ENCODE measurements at regions not wholly inside any gene's neighbourhood (a gene's known extent, or its start where the extent isn't known, plus 50 kb on each side); places are given as distances from the start of the nearest gene placed in this dataset.

DNA sequence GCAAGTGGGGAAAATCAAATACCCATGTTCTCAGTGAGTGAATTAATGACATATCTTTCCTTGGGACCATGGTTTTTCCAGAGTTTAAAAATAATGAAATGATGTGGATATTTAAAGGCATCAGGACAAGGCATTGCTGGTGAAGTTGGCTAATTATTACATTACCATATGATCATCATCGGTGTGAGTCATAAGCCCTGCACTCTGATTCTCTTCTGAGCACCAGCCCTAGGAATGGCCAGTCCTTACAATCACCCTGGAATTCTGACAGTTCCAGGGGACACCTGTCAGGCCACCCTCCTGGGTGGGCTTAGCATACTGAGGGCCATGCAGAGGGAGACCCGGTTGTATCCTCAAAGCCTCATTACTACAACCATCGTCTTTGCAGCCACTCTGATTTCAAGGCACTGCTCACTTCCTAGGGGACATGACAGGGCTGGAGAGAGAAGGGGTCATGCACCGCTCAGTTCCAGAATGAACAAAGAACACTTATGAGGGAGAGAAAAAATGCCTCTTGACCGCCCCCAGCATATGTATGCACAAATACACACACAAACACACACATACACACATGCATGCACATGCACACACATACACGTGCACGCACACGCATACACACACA, 365.0 kb downstream of the MIAT start:
- TF ChIP-seq CTCF (IDR thresholded peaks at IDR 0.05), result no peak
- TF ChIP-seq POLR2A (IDR thresholded peaks at IDR 0.05), result no peak

Measured in adrenal gland (tissue), 5 donors.